ENCODE measurements at regions not wholly inside any gene's neighbourhood (a gene's known extent, or its start where the extent isn't known, plus 50 kb on each side); places are given as distances from the start of the nearest gene placed in this dataset.

DNA sequence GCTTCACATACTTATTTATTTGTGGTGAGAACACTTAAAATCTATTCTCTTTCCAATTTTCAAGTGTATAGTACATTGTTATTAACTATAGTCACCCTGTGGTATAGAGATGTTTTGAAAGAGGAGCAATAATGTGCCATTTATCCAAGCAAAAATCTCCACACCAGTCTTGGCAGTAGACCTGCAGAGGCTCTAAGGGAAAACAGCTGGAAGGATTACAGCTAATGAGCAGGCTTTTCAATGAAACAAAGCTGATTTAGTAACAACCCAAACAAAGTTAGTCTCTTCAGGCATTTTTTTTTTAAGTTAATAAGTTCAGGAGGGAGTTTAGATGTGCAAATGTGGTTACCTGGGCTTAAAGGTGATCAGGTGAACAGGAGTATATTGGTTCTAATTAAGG is 101.9 kb downstream of the EVX1 start:
- Mint-ChIP-seq H3K36me3 (ENCODE audit: low read depth) (no peaks in the 10 kb centered on the region), H3K27me3 (peaks cover 25% of the 10 kb centered on the region), H3K9me3 (no peaks in the 10 kb centered on the region), H3K4me1 (ENCODE audit: low read depth) (no peaks in the 10 kb centered on the region), H3K27ac (no peak overlapping the region), H3K4me3 (no peak overlapping the region)
- no peak for DNase-seq
- no peak overlapping the region for H3K27ac ChIP-seq (ENCODE audit: low read depth in 1 of 2, low read length in 2 of 2)
- no peaks in the 10 kb centered on the region for H3K4me1 ChIP-seq (ENCODE audit: insufficient read depth, low read length)
- CTCF ChIA-PET, result interaction anchor here (1.1 kb wide), 1 partner anchor 9 kb away, joined by 4 read pairs; no protein-coding TSS in a partner anchor
- H3K9me3 ChIP-seq (ENCODE audit: control insufficient read depth in 1 of 2, insufficient read depth in 1 of 2, low read length in 2 of 2), result no peaks in the 10 kb centered on the region
- H3K4me3 ChIP-seq (ENCODE audit: low read length), result no peak overlapping the region
- H3K36me3 ChIP-seq (ENCODE audit: insufficient read depth, low read length), result no peaks in the 10 kb centered on the region
- peaks cover 0 to 6% of the 10 kb centered on the region in 2 experiments for H3K27me3 ChIP-seq (ENCODE audit: control insufficient read depth in 1 of 2, insufficient read depth in 2 of 2, low read length in 2 of 2)
- ATAC-seq (ENCODE audit: poor library complexity), result no peak
- POLR2A ChIA-PET, result interaction anchor here (0.6 kb wide), 1 partner anchor 724 kb away, joined by 3 read pairs; no protein-coding TSS in a partner anchor
- intact Hi-C loops (cut with DNase I, micrococcal nuclease), result no loop called here
- TF ChIP-seq, protein P1, sequence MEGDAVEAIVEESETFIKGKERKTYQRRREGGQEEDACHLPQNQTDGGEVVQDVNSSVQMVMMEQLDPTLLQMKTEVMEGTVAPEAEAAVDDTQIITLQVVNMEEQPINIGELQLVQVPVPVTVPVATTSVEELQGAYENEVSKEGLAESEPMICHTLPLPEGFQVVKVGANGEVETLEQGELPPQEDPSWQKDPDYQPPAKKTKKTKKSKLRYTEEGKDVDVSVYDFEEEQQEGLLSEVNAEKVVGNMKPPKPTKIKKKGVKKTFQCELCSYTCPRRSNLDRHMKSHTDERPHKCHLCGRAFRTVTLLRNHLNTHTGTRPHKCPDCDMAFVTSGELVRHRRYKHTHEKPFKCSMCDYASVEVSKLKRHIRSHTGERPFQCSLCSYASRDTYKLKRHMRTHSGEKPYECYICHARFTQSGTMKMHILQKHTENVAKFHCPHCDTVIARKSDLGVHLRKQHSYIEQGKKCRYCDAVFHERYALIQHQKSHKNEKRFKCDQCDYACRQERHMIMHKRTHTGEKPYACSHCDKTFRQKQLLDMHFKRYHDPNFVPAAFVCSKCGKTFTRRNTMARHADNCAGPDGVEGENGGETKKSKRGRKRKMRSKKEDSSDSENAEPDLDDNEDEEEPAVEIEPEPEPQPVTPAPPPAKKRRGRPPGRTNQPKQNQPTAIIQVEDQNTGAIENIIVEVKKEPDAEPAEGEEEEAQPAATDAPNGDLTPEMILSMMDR (IDR thresholded peaks at IDR 0.05), result no peak

DNA sequence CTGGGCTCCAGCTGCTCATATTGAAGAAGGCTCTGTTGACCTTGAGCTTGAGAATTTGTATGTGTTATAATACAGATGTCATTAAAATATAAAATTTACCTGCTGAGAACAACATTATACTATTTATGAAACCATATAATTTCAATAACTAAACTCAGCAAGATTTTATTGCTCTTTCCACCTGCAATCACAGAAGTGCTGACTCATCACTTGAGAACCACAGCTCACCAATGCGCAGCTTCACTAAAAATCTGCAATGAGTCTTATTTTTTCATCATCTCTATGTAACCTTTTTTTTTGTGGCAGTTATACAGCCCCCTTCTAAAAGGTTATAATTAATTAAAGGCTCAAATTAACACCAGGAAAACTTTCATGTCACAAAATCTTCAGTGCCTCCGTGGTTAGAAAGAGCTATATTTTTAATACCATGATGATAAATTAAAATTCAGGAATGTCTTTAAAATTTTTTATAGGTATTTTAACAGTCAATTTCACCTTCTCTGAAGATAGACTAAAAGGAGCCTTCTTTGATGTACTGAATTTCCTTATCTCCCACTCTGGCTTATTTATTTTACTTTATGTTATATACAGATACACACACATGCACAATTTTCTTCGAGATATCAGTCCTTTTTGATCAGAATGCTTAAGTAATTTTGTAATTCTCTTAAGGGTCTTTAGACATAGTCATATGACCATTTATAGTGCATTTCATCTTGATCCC is 102.7 kb downstream of the EVX1 start:
- Mint-ChIP-seq H3K27me3 (peaks cover 25% of the 10 kb centered on the region), H3K4me3 (no peak overlapping the region), H3K9me3 (no peaks in the 10 kb centered on the region), H3K27ac (no peak overlapping the region), H3K36me3 (ENCODE audit: low read depth) (no peaks in the 10 kb centered on the region), H3K4me1 (ENCODE audit: low read depth) (no peaks in the 10 kb centered on the region)
- TF ChIP-seq, protein P1 (IDR thresholded peaks at IDR 0.05), result no peak
- Histone ChIP-seq H3K36me3 (ENCODE audit: insufficient read depth, low read length) (no peaks in the 10 kb centered on the region), H3K4me1 (ENCODE audit: insufficient read depth, low read length) (no peaks in the 10 kb centered on the region), H3K27ac (ENCODE audit: low read depth in 1 of 2, low read length in 2 of 2) (no peak overlapping the region), H3K9me3 (ENCODE audit: control insufficient read depth in 1 of 2, insufficient read depth in 1 of 2, low read length in 2 of 2) (no peaks in the 10 kb centered on the region), H3K27me3 (ENCODE audit: control insufficient read depth in 1 of 2, insufficient read depth in 2 of 2, low read length in 2 of 2) (peaks cover 0 to 6% of the 10 kb centered on the region in 2 experiments), H3K4me3 (ENCODE audit: low read length) (no peak overlapping the region)
- no peak for ATAC-seq (ENCODE audit: poor library complexity)
- intact Hi-C loops (cut with DNase I, micrococcal nuclease), result no loop called here
- CTCF ChIA-PET, result no interaction called here
- POLR2A ChIA-PET, result interaction anchor here (0.6 kb wide), 1 partner anchor 121 kb away, joined by 3 read pairs; no protein-coding TSS in a partner anchor
- no peak for DNase-seq

DNA sequence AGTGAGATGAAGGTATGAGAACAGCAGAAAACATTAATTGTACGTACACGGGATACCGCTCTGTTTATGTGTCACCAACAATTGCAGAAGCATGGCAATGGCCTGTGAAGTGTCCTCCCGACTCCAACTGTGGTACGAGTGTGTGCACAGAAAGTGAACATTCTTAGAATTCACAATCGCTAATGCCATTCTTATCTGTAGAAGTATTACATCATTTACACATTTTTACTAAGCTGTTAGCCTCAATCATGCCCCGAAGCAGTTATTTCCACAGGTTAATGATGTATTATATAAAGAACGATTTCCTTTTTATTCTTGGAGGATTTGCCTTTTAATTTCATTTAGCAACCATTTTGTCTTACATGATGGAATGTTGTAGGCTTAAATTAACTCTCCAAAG is 103.4 kb downstream of the EVX1 start:
- H3K36me3 ChIP-seq (ENCODE audit: insufficient read depth, low read length), result no peaks in the 10 kb centered on the region
- H3K9me3 ChIP-seq (ENCODE audit: control insufficient read depth in 1 of 2, insufficient read depth in 1 of 2, low read length in 2 of 2), result no peaks in the 10 kb centered on the region
- no peak overlapping the region for H3K27ac ChIP-seq (ENCODE audit: low read depth in 1 of 2, low read length in 2 of 2)
- ChIA-PET POLR2A (no interaction called here), CTCF (no interaction called here)
- Mint-ChIP-seq H3K4me3 (no peak overlapping the region), H3K27ac (no peak overlapping the region), H3K4me1 (ENCODE audit: low read depth) (no peaks in the 10 kb centered on the region), H3K36me3 (ENCODE audit: low read depth) (no peaks in the 10 kb centered on the region), H3K9me3 (no peaks in the 10 kb centered on the region), H3K27me3 (peaks cover 23% of the 10 kb centered on the region)
- H3K4me3 ChIP-seq (ENCODE audit: low read length), result no peak overlapping the region
- intact Hi-C loops (cut with DNase I, micrococcal nuclease), result no loop called here
- peaks cover 0 to 6% of the 10 kb centered on the region in 2 experiments for H3K27me3 ChIP-seq (ENCODE audit: control insufficient read depth in 1 of 2, insufficient read depth in 2 of 2, low read length in 2 of 2)
- TF ChIP-seq, protein P1 (IDR thresholded peaks at IDR 0.05), result no peak
- H3K4me1 ChIP-seq (ENCODE audit: insufficient read depth, low read length), result no peaks in the 10 kb centered on the region
- DNase-seq, result no peak
- no peak for ATAC-seq (ENCODE audit: poor library complexity)
